DMS 273 (cell line): ENCODE measurements at regions not wholly inside any gene's neighbourhood (a gene's known extent, or its start where the extent isn't known, plus 50 kb on each side); places are given as distances from the start of the nearest gene placed in this dataset.

Source experiments
- DNase-seq: peaks from one replicate; lab custom pipeline; 2025; ENCODE audit not compliant: unreplicated experiment; lab: John Stamatoyannopoulos, UW

GRCh38 chr20:53702617-53703016 is 109.0 kb upstream of the ZNF217 start:
- DNase-seq: no peak

DNA sequence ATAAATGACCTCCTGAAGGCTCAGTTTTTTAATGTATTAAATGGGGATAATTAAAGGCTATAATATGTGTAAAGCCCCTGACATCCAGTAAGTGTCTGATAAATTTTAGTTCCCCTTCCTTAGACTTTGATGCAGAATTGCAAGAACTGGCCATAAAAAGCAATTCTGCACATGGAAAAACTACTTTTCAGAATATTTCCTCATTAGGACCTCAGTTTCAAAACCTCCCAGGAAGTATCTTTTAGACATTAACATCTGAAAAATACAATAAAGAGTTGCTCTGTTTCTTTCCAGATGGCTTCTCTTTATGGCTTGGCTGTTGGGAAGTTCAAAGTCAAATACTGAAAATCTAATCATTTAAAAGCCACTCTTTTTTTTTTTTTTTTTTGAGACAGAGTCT is 106.3 kb upstream of the ZNF217 start:
- DNase-seq: no peak

- DNase-seq: no peak
Observed at GRCh38 chr20:53699085-53699674, 105.5 kb upstream of the ZNF217 start.

- DNase-seq: no peak
Observed at GRCh38 chr20:53698371-53698978, 104.8 kb upstream of the ZNF217 start.

DNA sequence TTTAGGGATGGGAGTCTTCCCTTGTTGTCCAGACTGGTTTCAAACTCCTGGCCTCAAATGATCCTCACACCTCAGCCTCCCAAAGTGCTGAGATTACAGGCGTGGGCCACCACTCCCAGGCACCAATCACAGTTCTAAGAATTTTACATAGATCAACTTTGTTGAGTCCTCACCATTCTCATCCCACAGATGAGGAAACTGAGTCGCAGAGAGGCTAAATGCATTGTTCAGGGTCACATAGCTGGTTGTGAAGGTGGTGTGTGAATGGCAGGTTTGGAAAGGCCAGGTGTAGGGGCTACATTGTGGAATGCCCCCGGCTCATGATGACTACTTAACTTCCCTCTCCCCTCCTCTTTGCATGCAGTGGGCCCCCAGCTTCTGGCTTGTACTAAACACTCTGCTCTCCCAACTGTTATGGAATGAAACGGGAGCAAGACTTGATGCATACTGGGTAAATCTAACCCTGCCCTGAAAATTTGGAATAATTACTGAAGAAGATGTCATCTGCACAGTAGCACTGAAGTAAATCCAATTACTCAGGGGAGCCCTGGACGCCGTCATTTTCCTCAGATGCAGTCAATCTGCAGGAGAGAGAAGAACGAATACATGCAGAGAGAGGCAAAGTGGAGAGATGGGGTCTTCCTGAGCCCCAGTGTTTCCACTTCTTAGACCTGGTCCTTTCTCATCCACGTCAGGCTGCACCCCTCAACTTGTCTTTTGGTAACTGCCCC is 102.3 kb upstream of the ZNF217 start:
- DNase-seq: no peak

- DNase-seq: no peak
Observed at GRCh38 chr20:53693262-53693871, 99.7 kb upstream of the ZNF217 start.

DNA sequence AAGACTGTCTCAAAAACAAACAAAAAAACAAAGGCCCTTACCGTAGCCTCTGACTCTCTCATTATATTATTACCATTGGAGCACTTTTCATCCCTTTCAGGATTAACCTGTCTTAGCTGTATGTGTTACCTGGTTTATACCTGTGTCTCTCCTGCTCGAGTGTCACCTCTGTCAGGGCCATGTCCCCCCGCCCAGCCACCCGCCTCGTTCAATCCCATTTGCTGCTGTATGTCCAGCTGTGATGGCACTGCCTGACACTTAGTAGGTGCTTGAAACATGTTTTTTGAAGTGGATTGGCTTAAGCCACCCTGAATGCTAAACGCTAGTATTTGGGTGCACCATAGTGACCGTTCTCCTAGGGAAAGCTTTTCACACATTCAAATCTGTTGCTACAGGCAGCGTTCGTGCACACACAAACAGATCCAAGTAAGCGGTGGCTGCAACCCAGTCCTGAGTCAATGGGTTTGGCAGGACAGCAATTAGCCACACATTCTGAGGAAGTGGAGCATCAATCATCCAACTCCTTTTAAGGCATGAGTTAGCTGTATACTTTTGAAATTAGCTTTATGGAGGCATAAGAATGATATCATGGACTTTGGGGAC is 98.9 kb upstream of the ZNF217 start:
- no peak for DNase-seq

DNA sequence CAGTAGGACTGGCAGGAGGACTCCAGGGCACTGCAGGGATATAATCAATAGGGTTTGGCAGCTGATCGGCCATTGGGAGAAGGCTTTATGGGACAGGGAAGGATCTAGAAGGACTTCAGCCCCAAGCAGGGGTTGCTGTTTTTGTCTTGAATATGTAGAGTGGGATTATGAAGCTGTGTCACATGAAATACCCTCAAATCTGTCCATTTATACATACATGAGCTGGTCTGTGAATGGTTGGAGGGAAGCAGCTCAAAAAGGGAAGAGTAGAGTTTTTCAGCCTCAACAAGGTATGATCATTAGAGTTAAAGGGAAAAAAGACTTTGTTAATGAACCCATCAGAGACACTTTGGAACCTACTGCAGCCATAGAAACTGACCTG is 98.2 kb upstream of the ZNF217 start:
- no peak for DNase-seq

DNA sequence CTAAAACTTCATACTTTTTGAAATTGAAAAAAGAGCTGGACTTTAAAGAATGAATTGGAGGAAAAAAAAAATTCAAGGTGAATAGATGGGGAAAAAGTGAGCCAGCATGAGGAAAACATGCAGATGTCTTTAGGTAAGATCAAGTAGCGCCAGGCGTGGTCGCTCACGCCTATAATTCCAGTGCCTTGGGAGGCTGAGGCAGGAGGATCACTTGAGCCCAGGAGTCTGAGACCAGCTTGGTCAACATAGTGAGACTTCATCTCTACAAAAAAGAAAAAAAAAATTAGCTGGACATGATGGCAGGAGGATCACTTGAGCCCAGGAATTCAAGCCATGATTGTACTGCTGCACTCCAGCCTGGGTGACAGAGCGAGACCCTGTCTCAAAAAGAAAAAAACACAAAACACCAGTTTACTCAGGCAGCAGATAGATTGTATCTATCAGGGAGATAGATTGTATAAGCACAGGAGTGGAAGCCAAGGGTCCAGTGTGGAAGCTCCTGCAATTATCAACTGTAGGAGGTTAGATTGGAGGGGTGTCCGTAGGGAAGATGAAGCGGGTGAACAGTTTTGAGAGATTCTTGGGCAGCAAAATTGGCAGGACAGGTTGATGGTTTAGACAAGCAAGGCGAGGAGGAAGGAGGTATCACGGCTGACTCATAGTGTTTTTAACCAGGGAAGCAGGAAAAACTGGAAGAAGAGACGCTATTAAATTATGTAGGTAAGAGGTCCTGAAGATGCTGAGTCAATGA is 97.6 kb upstream of the ZNF217 start:
- DNase-seq: no peak

DNA sequence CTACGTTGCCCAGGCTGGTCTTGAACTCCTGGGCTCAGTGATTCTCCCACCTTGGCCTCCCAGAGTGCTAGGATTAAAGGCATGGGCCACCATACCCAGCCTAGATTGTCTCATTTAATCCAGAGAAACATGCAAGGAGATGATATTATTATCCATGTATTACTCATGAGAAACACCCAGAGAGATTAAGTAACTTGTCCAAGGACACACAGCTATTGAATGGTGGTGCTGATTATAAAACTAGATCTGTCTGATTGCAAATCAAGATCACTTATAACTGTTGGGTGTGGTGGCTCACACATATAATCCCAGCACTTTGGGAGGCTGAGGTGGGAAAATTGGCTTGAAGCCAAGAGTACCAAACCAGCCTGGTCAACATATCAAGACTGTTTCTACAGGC is 94.4 kb upstream of the ZNF217 start:
- no peak for DNase-seq

GRCh38 chr20:53685070-53685595 is 91.5 kb upstream of the ZNF217 start:
- DNase-seq: no peak

GRCh38 chr20:53683506-53683905 is 89.9 kb upstream of the ZNF217 start:
- DNase-seq: no peak

DNA sequence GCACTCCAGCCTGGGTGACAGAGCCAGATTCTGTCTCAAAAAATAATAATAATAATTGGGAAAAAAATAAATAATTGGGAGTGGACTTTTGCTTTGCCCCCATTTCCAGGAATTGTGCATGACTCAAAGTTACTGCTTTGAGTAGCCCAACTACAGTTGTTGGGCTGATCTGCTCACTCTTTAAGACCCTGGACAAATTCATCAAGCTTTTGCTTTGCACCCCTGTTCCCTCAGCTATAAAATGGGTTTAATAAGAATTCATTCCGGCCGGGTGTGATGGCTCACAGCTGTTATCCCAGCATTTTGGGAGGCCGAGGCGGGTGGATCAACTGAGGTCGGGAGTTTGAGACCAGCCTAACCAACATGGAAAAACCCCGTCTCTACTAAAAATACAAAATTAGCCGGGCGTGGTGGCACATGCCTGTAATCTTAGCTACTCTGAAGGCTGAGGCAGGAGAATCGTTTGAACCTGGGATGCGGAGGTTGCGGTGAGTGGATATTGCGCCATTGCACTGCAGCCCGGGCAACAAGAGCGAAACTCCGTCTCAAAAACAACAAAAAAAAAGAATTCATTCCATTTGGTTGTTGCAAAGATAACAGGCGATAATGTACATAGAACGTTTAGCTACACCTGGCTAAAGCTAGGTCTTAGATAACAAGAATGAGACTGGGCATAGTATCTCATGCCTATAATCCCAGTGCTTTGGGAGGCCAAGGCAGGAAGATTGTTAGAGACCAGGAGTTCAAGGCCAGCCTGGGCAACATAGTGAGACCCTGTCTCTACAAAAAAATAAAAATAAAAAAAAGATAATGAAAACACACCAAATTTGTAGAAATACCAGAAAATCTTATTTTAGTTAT is 87.9 kb upstream of the ZNF217 start:
- no peak for DNase-seq

DNA sequence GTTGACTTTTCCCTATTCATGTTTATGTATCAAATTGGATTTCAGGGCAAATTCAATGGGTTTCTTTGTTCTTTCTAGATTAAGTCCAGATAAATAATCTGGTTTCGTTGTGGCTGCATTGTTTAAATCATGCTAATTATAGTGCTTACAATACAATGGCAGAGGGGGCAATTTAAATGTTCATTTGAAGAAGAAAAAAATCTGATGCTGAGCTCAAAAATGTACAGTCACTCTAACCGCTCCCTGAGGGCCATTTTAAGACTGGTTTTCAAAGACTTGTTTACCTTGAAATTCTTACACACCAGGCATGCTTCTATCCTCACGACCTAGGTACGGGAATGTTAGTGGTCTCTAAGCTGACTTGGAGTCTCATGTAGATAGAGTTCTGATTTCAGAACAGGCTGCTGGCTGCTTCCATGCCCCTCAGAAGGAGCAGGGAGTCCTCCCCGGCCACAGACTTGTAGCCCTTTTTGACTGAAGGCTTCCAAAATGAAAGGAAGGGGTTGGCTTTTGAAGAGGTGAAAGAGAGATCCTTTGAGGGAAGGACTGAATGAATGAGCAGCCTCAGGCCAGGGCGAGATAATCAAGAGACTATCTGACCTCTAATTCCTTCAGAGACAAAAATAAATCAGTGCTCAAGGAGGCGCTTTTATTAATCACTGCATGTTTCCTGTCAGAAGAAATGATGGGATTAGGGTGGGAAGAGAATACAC is 86.1 kb upstream of the ZNF217 start:
- no peak for DNase-seq

- DNase-seq: peak; percentile 29
Observed at GRCh38 chr20:53678990-53679596, 85.5 kb upstream of the ZNF217 start.

- DNase-seq: no peak
Observed at GRCh38 chr20:53678315-53678989, 84.8 kb upstream of the ZNF217 start.

- DNase-seq: no peak
Observed at GRCh38 chr20:53677447-53678314, 84.0 kb upstream of the ZNF217 start.
